ENCODE measurements at regions not wholly inside any gene's neighbourhood (a gene's known extent, or its start where the extent isn't known, plus 50 kb on each side); places are given as distances from the start of the nearest gene placed in this dataset.

- no peaks in the 10 kb centered on the region for H3K4me1 ChIP-seq (ENCODE audit: control insufficient read depth in 1 of 2, insufficient read depth in 2 of 2, low read depth in 1 of 2, low read length in 1 of 2)
- no peaks in the 10 kb centered on the region for H3K79me2 ChIP-seq (ENCODE audit: insufficient read depth)
- POLR2A ChIA-PET = no interaction called here
- H4K20me1 ChIP-seq (ENCODE audit: insufficient read depth) = no peaks in the 10 kb centered on the region
- H3K9me3 ChIP-seq = no peaks in the 10 kb centered on the region
- no peak overlapping the region for H3K4me2 ChIP-seq
- H3K27me3 ChIP-seq (ENCODE audit: insufficient read depth) = no peaks in the 10 kb centered on the region
- DNase-seq = no peak
- 62% methylated on average over 1 of the region's 1 CpG for WGBS (ENCODE audit: low lambda C conversion rate)
- TF ChIP-seq FOSL2 (IDR thresholded peaks at IDR 0.05; ENCODE audit: borderline replicate concordance, low read depth) = no peak
- TF ChIP-seq REST (IDR thresholded peaks at IDR 0.05; ENCODE audit: low read depth, low read length) = no peak
- no peak for TF ChIP-seq RCOR1 (IDR thresholded peaks at IDR 0.05; ENCODE audit: low read length)
- TF ChIP-seq FOXM1 (IDR thresholded peaks at IDR 0.05; ENCODE audit: low read depth) = no peak
- TF ChIP-seq JUND (IDR thresholded peaks at IDR 0.05) = no peak
- TF ChIP-seq YY1 (IDR thresholded peaks at IDR 0.05; ENCODE audit: low read depth) = no peak
- TF ChIP-seq POLR2AphosphoS5 (IDR thresholded peaks at IDR 0.05; ENCODE audit: low read depth, low read length) = no peak
- TF ChIP-seq ELF1 (IDR thresholded peaks at IDR 0.05) = no peak
- no peak for TF ChIP-seq MXI1 (IDR thresholded peaks at IDR 0.05; ENCODE audit: low read depth, low read length)
- TF ChIP-seq SMC3 (IDR thresholded peaks at IDR 0.05; ENCODE audit: low read depth, low read length) = no peak
- H3K9me2 ChIP-seq = no peaks in the 10 kb centered on the region
- no peak overlapping the region for H3K27ac ChIP-seq (ENCODE audit: low read depth in 2 of 2, low read length in 1 of 2)
- H3K9ac ChIP-seq = no peak overlapping the region
- no peak overlapping the region for H3K4me3 ChIP-seq (ENCODE audit: low read depth in 2 of 2, low read length in 1 of 2)
- CTCF ChIA-PET = no interaction called here
- H3K36me3 ChIP-seq (replicated peaks in 1 of 2; ENCODE audit: control insufficient read depth in 1 of 2, insufficient read depth in 2 of 2, low read length in 1 of 2) = no peaks in the 10 kb centered on the region
- H3F3A ChIP-seq (replicated peaks; ENCODE audit: insufficient read depth) = no peaks in the 10 kb centered on the region
- H2AFZ ChIP-seq (ENCODE audit: low read depth) = no peak overlapping the region
Observed at GRCh38 chr4:116860891-116861290, 224.5 kb downstream of the TRAM1L1 start.

GRCh38 chr4:116849620-116850019 lies 235.8 kb downstream of the TRAM1L1 start:
- no peaks in the 10 kb centered on the region for H4K20me1 ChIP-seq (ENCODE audit: insufficient read depth)
- no peak overlapping the region for H3K4me3 ChIP-seq (ENCODE audit: low read depth in 2 of 2, low read length in 1 of 2)
- H3K27me3 ChIP-seq (ENCODE audit: insufficient read depth) = no peaks in the 10 kb centered on the region
- no peaks in the 10 kb centered on the region for H3K9me2 ChIP-seq
- POLR2A ChIA-PET = no interaction called here
- no peak overlapping the region for H3K27ac ChIP-seq (ENCODE audit: low read depth in 2 of 2, low read length in 1 of 2)
- CTCF ChIA-PET = interaction anchor here (0.5 to 1.1 kb wide), 2 partner anchors 18 to 29 kb away, joined by 3 read pairs; no protein-coding TSS in a partner anchor
- no peak overlapping the region for H3K9ac ChIP-seq
- H3K9me3 ChIP-seq = no peaks in the 10 kb centered on the region; the same call in 1 of the 2 replicates
- H3F3A ChIP-seq (replicated peaks; ENCODE audit: insufficient read depth) = no peaks in the 10 kb centered on the region
- no peaks in the 10 kb centered on the region for H3K36me3 ChIP-seq (replicated peaks in 1 of 2; ENCODE audit: control insufficient read depth in 1 of 2, insufficient read depth in 2 of 2, low read length in 1 of 2)
- TF ChIP-seq YY1 (IDR thresholded peaks at IDR 0.05; ENCODE audit: low read depth) (no peak), RAD21 (IDR thresholded peaks at IDR 0.05; ENCODE audit: low read length) (peak; percentile 63)
- no peaks in the 10 kb centered on the region for H3K4me1 ChIP-seq (ENCODE audit: control insufficient read depth in 1 of 2, insufficient read depth in 2 of 2, low read depth in 1 of 2, low read length in 1 of 2)
- DNase-seq = no peak
- no peaks in the 10 kb centered on the region for H3K79me2 ChIP-seq (ENCODE audit: insufficient read depth)
- no peak overlapping the region for H3K4me2 ChIP-seq
- H2AFZ ChIP-seq (ENCODE audit: low read depth) = no peak overlapping the region
